Progenitor cell of endocrine pancreas (in vitro differentiated cells): ENCODE measurements at regions not wholly inside any gene's neighbourhood (a gene's known extent, or its start where the extent isn't known, plus 50 kb on each side); places are given as distances from the start of the nearest gene placed in this dataset.

Source experiments
- DNase-seq: peaks from one replicate; pipeline ENCODE4 v3.0.0; 2021; ENCODE audit warnings: low spot score; ENCODE audit not compliant: unreplicated experiment
- H3K27ac Mint-ChIP-seq: 2 replicates; pipeline ENCODE4 v1.8.0; 2021; ENCODE audit warnings: mild to moderate bottlenecking, moderate library complexity, mixed read lengths
- H3K27me3 Mint-ChIP-seq: 2 replicates; pipeline ENCODE4 v1.8.0; 2021; ENCODE audit warnings: mixed read lengths
- H3K36me3 Mint-ChIP-seq: 2 replicates; pipeline ENCODE4 v1.8.0; 2022; ENCODE audit warnings: mixed read lengths; ENCODE audit not compliant: insufficient read depth
- H3K4me1 Mint-ChIP-seq: 2 replicates; pipeline ENCODE4 v1.8.0; 2021; ENCODE audit warnings: low read depth, mixed read lengths
- H3K4me3 Mint-ChIP-seq: 2 replicates; pipeline ENCODE4 v1.8.0; 2021; ENCODE audit warnings: low read depth, mild to moderate bottlenecking, moderate library complexity, mixed read lengths
- H3K9me3 Mint-ChIP-seq: 2 replicates; pipeline ENCODE4 v1.8.0; 2021; ENCODE audit warnings: low read depth, mixed read lengths
- CTCF ChIP-seq: fragments of 200-600 bp; sonication (generic); IDR thresholded peaks from one replicate; pipeline ENCODE4 v1.5.0; 2021; ENCODE audit warnings: antibody characterized with exemption, mild to moderate bottlenecking; ENCODE audit not compliant: unreplicated experiment

- Mint-ChIP-seq H3K4me1 (peaks cover 1% of the 10 kb centered on the region), H3K4me3 (no peak overlapping the region), H3K27me3 (no peaks in the 10 kb centered on the region), H3K27ac (no peak overlapping the region), H3K9me3 (no peaks in the 10 kb centered on the region), H3K36me3 (no peaks in the 10 kb centered on the region)
- TF ChIP-seq CTCF, result no peak
- no peak for DNase-seq
Measured at GRCh38 chr9:13863112-13863511, 450.8 kb downstream of the NFIB start.

GRCh38 chr9:13862654-13863053, 451.3 kb downstream of the NFIB start:
- Mint-ChIP-seq H3K27me3 (no peaks in the 10 kb centered on the region), H3K36me3 (no peaks in the 10 kb centered on the region)

DNA sequence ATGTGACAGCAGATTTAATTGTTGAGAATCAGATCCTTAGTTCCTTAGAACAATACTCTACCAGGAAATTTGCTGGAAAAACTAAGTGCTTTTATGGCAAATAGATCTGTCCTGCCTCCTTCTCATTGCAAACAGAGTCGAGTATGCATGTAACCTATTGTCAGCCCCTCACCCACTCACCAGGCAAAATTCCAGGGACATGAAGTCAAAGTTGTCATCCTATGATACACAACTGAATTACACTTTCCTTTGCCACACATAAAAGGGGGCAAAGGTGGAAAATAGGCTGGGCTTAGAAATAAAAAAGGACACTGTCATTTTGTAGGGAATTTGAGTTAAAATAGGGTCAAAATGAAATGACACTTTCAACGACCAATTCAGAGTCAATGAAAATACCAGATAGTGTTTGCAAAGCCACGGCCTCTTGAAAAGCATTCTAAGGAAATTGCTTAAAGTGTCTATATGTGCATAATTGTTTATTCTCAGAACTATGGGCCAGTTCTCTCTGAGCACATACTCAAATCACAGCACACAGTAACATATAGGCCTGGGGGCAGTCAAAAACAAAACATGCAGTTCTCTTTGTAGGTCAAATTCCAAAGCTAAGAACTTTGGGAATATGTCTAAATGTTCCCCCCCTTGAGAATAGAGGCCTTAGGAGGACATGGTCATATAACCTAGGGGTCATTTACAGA, 452.8 kb downstream of the NFIB start:
- H3K27me3 Mint-ChIP-seq, result no peaks in the 10 kb centered on the region
- H3K9me3 Mint-ChIP-seq, result no peaks in the 10 kb centered on the region
- no peak overlapping the region for H3K4me3 Mint-ChIP-seq
- H3K27ac Mint-ChIP-seq, result no peak overlapping the region
- peaks cover 1% of the 10 kb centered on the region for H3K4me1 Mint-ChIP-seq
- no peak for TF ChIP-seq CTCF
- DNase-seq, result no peak
- H3K36me3 Mint-ChIP-seq, result no peaks in the 10 kb centered on the region

More at GRCh38 chr9:13862654-13863053, 451.3 kb downstream of the NFIB start:
- H3K4me1 Mint-ChIP-seq, result peaks cover 1% of the 10 kb centered on the region
- H3K4me3 Mint-ChIP-seq, result no peak overlapping the region
- no peaks in the 10 kb centered on the region for H3K9me3 Mint-ChIP-seq
- no peak overlapping the region for H3K27ac Mint-ChIP-seq
- TF ChIP-seq CTCF, result no peak
- no peak for DNase-seq

- H3K4me1 Mint-ChIP-seq, result peaks cover 1% of the 10 kb centered on the region
- H3K27me3 Mint-ChIP-seq, result no peaks in the 10 kb centered on the region
- H3K27ac Mint-ChIP-seq, result no peak overlapping the region
- no peaks in the 10 kb centered on the region for H3K36me3 Mint-ChIP-seq
- no peak for DNase-seq
- H3K4me3 Mint-ChIP-seq, result no peak overlapping the region
- H3K9me3 Mint-ChIP-seq, result no peaks in the 10 kb centered on the region
- TF ChIP-seq CTCF, result no peak
Measured at GRCh38 chr9:13860019-13860418, 453.9 kb downstream of the NFIB start.

- no peaks in the 10 kb centered on the region for H3K9me3 Mint-ChIP-seq
- no peak for TF ChIP-seq CTCF
- H3K27me3 Mint-ChIP-seq, result no peaks in the 10 kb centered on the region
- no peak overlapping the region for H3K27ac Mint-ChIP-seq
- H3K4me3 Mint-ChIP-seq, result no peak overlapping the region
- H3K4me1 Mint-ChIP-seq, result peaks cover 4% of the 10 kb centered on the region
- DNase-seq, result no peak
- H3K36me3 Mint-ChIP-seq, result no peaks in the 10 kb centered on the region
Measured at GRCh38 chr9:13857521-13857920, 456.4 kb downstream of the NFIB start.
